ENCODE measurements at regions not wholly inside any gene's neighbourhood (a gene's known extent, or its start where the extent isn't known, plus 50 kb on each side); places are given as distances from the start of the nearest gene placed in this dataset.
"Not testable (repeated sequence)": the region's sequence is repeated elsewhere in the genome, so short reads cannot be mapped to it uniquely, and the experiment has no call there.

GRCh38 chr7:86050918-86051317, 592.8 kb upstream of the GRM3 start:
- no peaks in the 10 kb centered on the region for H3K27me3 ChIP-seq (ENCODE audit: control insufficient read depth, low read length)
- TF ChIP-seq CTCF (IDR thresholded peaks at IDR 0.05; ENCODE audit: low read depth, low read length, poor library complexity, severe bottlenecking) (no peak), EZH2phosphoT487 (IDR thresholded peaks at IDR 0.05; ENCODE audit: borderline replicate concordance, low read length) (no peak)
- H3K4me1 ChIP-seq (ENCODE audit: control insufficient read depth, low read length), result no peaks in the 10 kb centered on the region
- no peaks in the 10 kb centered on the region for H3K9me2 ChIP-seq (replicated peaks; ENCODE audit: control insufficient read depth, low read length)
- no peaks in the 10 kb centered on the region for H4K20me1 ChIP-seq (ENCODE audit: control insufficient read depth, insufficient read depth, low read depth, low read length)
- H3K79me2 ChIP-seq (ENCODE audit: control insufficient read depth, low read length), result no peaks in the 10 kb centered on the region
- no peaks in the 10 kb centered on the region for H3F3A ChIP-seq (ENCODE audit: control insufficient read depth, insufficient read depth)
- no peak overlapping the region for H3K4me2 ChIP-seq (ENCODE audit: low read length)
- H3K9me3 ChIP-seq (ENCODE audit: control insufficient read depth, insufficient read depth, low read length), result no peaks in the 10 kb centered on the region
- H3K4me3 ChIP-seq (ENCODE audit: low read length), result no peak overlapping the region
- no peak overlapping the region for H3K27ac ChIP-seq (ENCODE audit: low read depth, low read length)
- H3K36me3 ChIP-seq (ENCODE audit: control insufficient read depth, low read length), result no peaks in the 10 kb centered on the region

GRCh38 chr7:86049910-86050309, 593.8 kb upstream of the GRM3 start:
- no peak overlapping the region for H3K27ac ChIP-seq (ENCODE audit: low read depth, low read length)
- H3K4me3 ChIP-seq (ENCODE audit: low read length), result no peak overlapping the region
- H3K4me2 ChIP-seq (ENCODE audit: low read length), result no peak overlapping the region
- H3K4me1 ChIP-seq (ENCODE audit: control insufficient read depth, low read length), result no peaks in the 10 kb centered on the region
- no peaks in the 10 kb centered on the region for H4K20me1 ChIP-seq (ENCODE audit: control insufficient read depth, insufficient read depth, low read depth, low read length)
- no peaks in the 10 kb centered on the region for H3K27me3 ChIP-seq (ENCODE audit: control insufficient read depth, low read length)
- no peaks in the 10 kb centered on the region for H3K79me2 ChIP-seq (ENCODE audit: control insufficient read depth, low read length)
- no peaks in the 10 kb centered on the region for H3K36me3 ChIP-seq (ENCODE audit: control insufficient read depth, low read length)
- H3F3A ChIP-seq (ENCODE audit: control insufficient read depth, insufficient read depth), result no peaks in the 10 kb centered on the region
- no peaks in the 10 kb centered on the region for H3K9me2 ChIP-seq (replicated peaks; ENCODE audit: control insufficient read depth, low read length)
- no peaks in the 10 kb centered on the region for H3K9me3 ChIP-seq (ENCODE audit: control insufficient read depth, insufficient read depth, low read length)
- TF ChIP-seq EZH2phosphoT487 (IDR thresholded peaks at IDR 0.05; ENCODE audit: borderline replicate concordance, low read length) (no peak), CTCF (IDR thresholded peaks at IDR 0.05; ENCODE audit: low read depth, low read length, poor library complexity, severe bottlenecking) (no peak)

GRCh38 chr7:86045197-86045596, 598.5 kb upstream of the GRM3 start:
- not testable (repeated sequence) for H3F3A ChIP-seq (ENCODE audit: control insufficient read depth, insufficient read depth); H3K36me3 ChIP-seq (ENCODE audit: control insufficient read depth, low read length); H3K4me3 ChIP-seq (ENCODE audit: low read length)

GRCh38 chr7:86025807-86026206, 617.9 kb upstream of the GRM3 start:
- TF ChIP-seq CTCF (IDR thresholded peaks at IDR 0.05; ENCODE audit: low read depth, low read length, poor library complexity, severe bottlenecking) (no peak), EZH2phosphoT487 (IDR thresholded peaks at IDR 0.05; ENCODE audit: borderline replicate concordance, low read length) (no peak)
- H3K36me3 ChIP-seq (ENCODE audit: control insufficient read depth, low read length), result no peaks in the 10 kb centered on the region
- no peaks in the 10 kb centered on the region for H3K9me2 ChIP-seq (replicated peaks; ENCODE audit: control insufficient read depth, low read length)
- no peaks in the 10 kb centered on the region for H3K79me2 ChIP-seq (ENCODE audit: control insufficient read depth, low read length)
- H3K9me3 ChIP-seq (ENCODE audit: control insufficient read depth, insufficient read depth, low read length), result no peaks in the 10 kb centered on the region
- no peak overlapping the region for H3K4me2 ChIP-seq (ENCODE audit: low read length)
- H3K27me3 ChIP-seq (ENCODE audit: control insufficient read depth, low read length), result no peaks in the 10 kb centered on the region
- no peak overlapping the region for H3K27ac ChIP-seq (ENCODE audit: low read depth, low read length)
- H3K4me3 ChIP-seq (ENCODE audit: low read length), result no peak overlapping the region
- H4K20me1 ChIP-seq (ENCODE audit: control insufficient read depth, insufficient read depth, low read depth, low read length), result no peaks in the 10 kb centered on the region
- H3F3A ChIP-seq (ENCODE audit: control insufficient read depth, insufficient read depth), result no peaks in the 10 kb centered on the region
- no peaks in the 10 kb centered on the region for H3K4me1 ChIP-seq (ENCODE audit: control insufficient read depth, low read length)

More at GRCh38 chr7:86045197-86045596, 598.5 kb upstream of the GRM3 start:
- not testable (repeated sequence) for H4K20me1 ChIP-seq (ENCODE audit: control insufficient read depth, insufficient read depth, low read depth, low read length); H3K79me2 ChIP-seq (ENCODE audit: control insufficient read depth, low read length); H3K27ac ChIP-seq (ENCODE audit: low read depth, low read length); H3K4me1 ChIP-seq (ENCODE audit: control insufficient read depth, low read length); H3K4me2 ChIP-seq (ENCODE audit: low read length); H3K27me3 ChIP-seq (ENCODE audit: control insufficient read depth, low read length); H3K9me2 ChIP-seq (replicated peaks; ENCODE audit: control insufficient read depth, low read length); H3K9me3 ChIP-seq (ENCODE audit: control insufficient read depth, insufficient read depth, low read length)
